CD14-positive monocyte (primary cell): ENCODE measurements at regions not wholly inside any gene's neighbourhood (a gene's known extent, or its start where the extent isn't known, plus 50 kb on each side); places are given as distances from the start of the nearest gene placed in this dataset.
A peak's percentile ranks its signal among the peaks of the same experiment; 100 is the strongest.

Experiments used
- DNase-seq, 3 donors: peaks; one replicate each; pipeline ENCODE4 v3.0.0-alpha.2; 2011 to 2022
- H2AFZ ChIP-seq: 2 replicates; pipeline ENCODE4 v1.6.0; 2012; ENCODE audit warnings: mild to moderate bottlenecking, low read depth, low read length, inconsistent platforms; ENCODE audit not compliant: insufficient read depth, poor library complexity, severe bottlenecking
- H3K27ac ChIP-seq, 2 donors: 1 replicate in 1 of 2; 2 replicates in 1 of 2; pipeline ENCODE4 v1.5.1; 2012 to 2013; ENCODE audit warnings: low read length in 2 of 2, control low read depth in 1 of 2, inconsistent platforms in 1 of 2, low read depth in 1 of 2, mild to moderate bottlenecking in 1 of 2
- H3K27me3 ChIP-seq, 2 donors: one replicate each; pipeline versions ENCODE4 v1.6.0 to v1.6.1; 2011 to 2013; ENCODE audit warnings: low read length in 2 of 2; ENCODE audit not compliant: control insufficient read depth in 2 of 2, insufficient read depth in 2 of 2
- H3K36me3 ChIP-seq, 2 donors: replicated peaks in 1 of 2; 1 replicate in 1 of 2; 2 replicates in 1 of 2; pipeline versions ENCODE4 v1.5.1 to v1.6.1; 2012 to 2013; ENCODE audit warnings: low read length in 2 of 2, control low read depth in 1 of 2, inconsistent platforms in 1 of 2, mild to moderate bottlenecking in 1 of 2; ENCODE audit not compliant: insufficient read depth in 2 of 2, control insufficient read depth in 1 of 2
- H3K4me1 ChIP-seq, 2 donors: 1 replicate in 1 of 2; 2 replicates in 1 of 2; pipeline versions ENCODE4 v1.5.1 to v1.6.1; 2012 to 2013; ENCODE audit warnings: low read length in 2 of 2, control low read depth in 1 of 2, inconsistent platforms in 1 of 2, mild to moderate bottlenecking in 1 of 2, moderate library complexity in 1 of 2; ENCODE audit not compliant: insufficient read depth in 2 of 2, control insufficient read depth in 1 of 2
- H3K4me2 ChIP-seq: replicated peaks from 2 replicates; pipeline ENCODE3; 2012; ENCODE audit warnings: low read length, moderate library complexity, mild to moderate bottlenecking; ENCODE audit not compliant: poor library complexity, severe bottlenecking; ENCODE audit errors: extremely low read depth
- H3K4me3 ChIP-seq, 3 experiments: fragments of 200-600 bp in 1 of 3; sonication (generic) in 1 of 3; replicated peaks in 1 of 3; 1 replicate in 2 of 3; 2 replicates in 1 of 3; pipeline ENCODE4 v1.5.1; 2011 to 2013; ENCODE audit warnings: low read length in 3 of 3, mild to moderate bottlenecking in 3 of 3, control low read depth in 2 of 3, low read depth in 2 of 3, inconsistent platforms in 1 of 3, moderate library complexity in 1 of 3
- H3K79me2 ChIP-seq: 2 replicates; pipeline ENCODE4 v1.6.0; 2012; ENCODE audit warnings: mild to moderate bottlenecking, control low read depth, inconsistent platforms, low read length, moderate library complexity; ENCODE audit not compliant: insufficient read depth
- H3K9ac ChIP-seq: 2 replicates; pipeline ENCODE4 v1.6.0; 2017; ENCODE audit warnings: low read length, mild to moderate bottlenecking; ENCODE audit not compliant: insufficient read depth, poor library complexity, severe bottlenecking
- H3K9me3 ChIP-seq, 2 donors: replicated peaks in 1 of 2; 1 replicate in 1 of 2; 2 replicates in 1 of 2; pipeline versions ENCODE4 v1.5.1 to v1.6.1; 2012 to 2013; ENCODE audit warnings: low read length in 2 of 2, control low read depth in 1 of 2; ENCODE audit not compliant: control insufficient read depth in 1 of 2, insufficient read depth in 1 of 2
- H4K20me1 ChIP-seq: 2 replicates; pipeline ENCODE4 v1.6.0; 2012; ENCODE audit warnings: mild to moderate bottlenecking, low read length, control low read depth, moderate library complexity; ENCODE audit not compliant: insufficient read depth
- H3K27ac Mint-ChIP-seq, 7 donors: one replicate each; pipeline ENCODE4 v1.8.0; 2020; ENCODE audit warnings: mild to moderate bottlenecking in 7 of 7, mixed read lengths in 7 of 7, moderate library complexity in 6 of 7, inconsistent platforms in 2 of 7
- H3K27me3 Mint-ChIP-seq, 3 donors: one replicate each; pipeline ENCODE4 v1.8.0; 2021 to 2022; ENCODE audit warnings: low read depth in 3 of 3, mild to moderate bottlenecking in 3 of 3, mixed read lengths in 3 of 3, moderate library complexity in 3 of 3, inconsistent platforms in 1 of 3
- H3K36me3 Mint-ChIP-seq, 2 donors: one replicate each; pipeline ENCODE4 v1.8.0; 2020; ENCODE audit warnings: mixed read lengths in 2 of 2, inconsistent platforms in 1 of 2, mild to moderate bottlenecking in 1 of 2
- H3K4me1 Mint-ChIP-seq: one replicate; pipeline ENCODE4 v1.8.0; 2020; ENCODE audit warnings: mild to moderate bottlenecking, mixed read lengths
- H3K4me3 Mint-ChIP-seq, 2 donors: one replicate each; pipeline ENCODE4 v1.8.0; 2020; ENCODE audit warnings: mild to moderate bottlenecking in 2 of 2, mixed read lengths in 2 of 2, moderate library complexity in 1 of 2
- H3K9me3 Mint-ChIP-seq, 7 donors: one replicate each; pipeline ENCODE4 v1.8.0; 2020 to 2022; ENCODE audit warnings: mixed read lengths in 7 of 7, mild to moderate bottlenecking in 6 of 7, moderate library complexity in 6 of 7, inconsistent platforms in 2 of 7
- CTCF ChIP-seq: fragments of 200-600 bp; IDR thresholded peaks from one replicate; pipeline ENCODE4 v1.8.0; 2022; ENCODE audit warnings: antibody characterized with exemption, mild to moderate bottlenecking
- WGBS: methylation state at CpG from one replicate; pipeline ENCODE4 v1.1.5; 2013; ENCODE audit warnings: missing lambda C conversion rate; ENCODE audit not compliant: insufficient coverage; 5-methylcytosine and 5-hydroxymethylcytosine counted together
- intact Hi-C, 2 donors: fragments of 100-400 bp; cut with micrococcal nuclease; formaldehyde crosslinking; loops; one replicate each; pipeline versions ENCODE4 v1.15.0 to v1.15.1; 2023

- H3K79me2 ChIP-seq, result no peaks in the 10 kb centered on the region
- H3K9me3 ChIP-seq, result no peaks in the 10 kb centered on the region
- intact Hi-C loops, result no loop called here
- peak; percentile 50 to 81 (median 53) for DNase-seq
- H3K27me3 Mint-ChIP-seq, result peaks cover 0 to 6% (median 0%) of the 10 kb centered on the region in 3 donors
- no peak overlapping the region for H3K4me3 Mint-ChIP-seq
- H3K4me3 ChIP-seq, result no peak overlapping the region
- no peaks in the 10 kb centered on the region for H3K27me3 ChIP-seq
- peak overlapping the region in 1 of 2 donors; percentile 2 for H3K27ac ChIP-seq
- peak overlapping the region; percentile 28 to 88 (median 81) for H3K27ac Mint-ChIP-seq
- no peaks in the 10 kb centered on the region for H3K36me3 Mint-ChIP-seq
- H3K36me3 ChIP-seq, result no peaks in the 10 kb centered on the region
- no peak overlapping the region for H3K4me2 ChIP-seq
- TF ChIP-seq CTCF, result no peak
- H4K20me1 ChIP-seq, result no peaks in the 10 kb centered on the region
- no peak overlapping the region for H3K9ac ChIP-seq
- WGBS, result 87% methylated on average over 8 of the region's 10 CpGs
- H2AFZ ChIP-seq, result no peak overlapping the region
- H3K4me1 Mint-ChIP-seq, result peaks cover 19% of the 10 kb centered on the region
- no peaks in the 10 kb centered on the region for H3K9me3 Mint-ChIP-seq
- H3K4me1 ChIP-seq, result peaks cover 7 to 11% of the 10 kb centered on the region in 2 donors
Observed at GRCh38 chr6:44642870-44643522, 255.5 kb downstream of the CDC5L start.

- Mint-ChIP-seq H3K27me3 (peaks cover 0 to 1% (median 0%) of the 10 kb centered on the region in 3 donors), H3K9me3 (peaks cover 0 to 3% (median 0%) of the 10 kb centered on the region in 7 donors), H3K4me1 (peaks cover 28% of the 10 kb centered on the region), H3K27ac (peak overlapping the region in 1 of 7 donors; percentile 3), H3K4me3 (no peak overlapping the region), H3K36me3 (no peaks in the 10 kb centered on the region)
- 100% methylated on average over 1 of the region's 6 CpGs for WGBS
- Histone ChIP-seq H4K20me1 (no peaks in the 10 kb centered on the region), H3K4me3 (no peak overlapping the region), H3K79me2 (no peaks in the 10 kb centered on the region), H3K36me3 (no peaks in the 10 kb centered on the region), H3K9me3 (no peaks in the 10 kb centered on the region), H3K9ac (no peak overlapping the region), H3K27ac (no peak overlapping the region), H3K27me3 (no peaks in the 10 kb centered on the region), H3K4me1 (peaks cover 10 to 14% of the 10 kb centered on the region in 2 donors), H2AFZ (no peak overlapping the region), H3K4me2 (no peak overlapping the region)
- TF ChIP-seq CTCF, result no peak
- intact Hi-C loops, result no loop called here
- DNase-seq, result no peak
Observed at GRCh38 chr6:44645276-44645675, 257.8 kb downstream of the CDC5L start.
